Esophagus squamous epithelium (tissue), 5 donors: ENCODE measurements at regions not wholly inside any gene's neighbourhood (a gene's known extent, or its start where the extent isn't known, plus 50 kb on each side); places are given as distances from the start of the nearest gene placed in this dataset.

ENCODE experiments used
- DNase-seq: peaks from one replicate; lab custom pipeline; 2025; lab: John Stamatoyannopoulos, UW
- H3K27ac ChIP-seq, 4 donors: fragments of 200-600 bp; sonication (generic); one replicate each; pipeline ENCODE4 v1.5.1; 2016 to 2019; ENCODE audit warnings: mild to moderate bottlenecking in 1 of 4
- H3K27me3 ChIP-seq, 4 donors: fragments of 200-600 bp; sonication (generic); 1 replicate in 3 of 4; 2 replicates in 1 of 4; pipeline versions ENCODE4 v1.5.1 to v1.6.0; 2017 to 2021; ENCODE audit warnings: antibody characterized with exemption in 1 of 4
- H3K36me3 ChIP-seq, 3 donors: fragments of 200-600 bp; sonication (generic); one replicate each; pipeline ENCODE4 v1.5.1; 2016 to 2019
- H3K4me1 ChIP-seq, 3 donors: fragments of 200-600 bp; sonication (generic); one replicate each; pipeline ENCODE4 v1.5.1; 2017 to 2019
- H3K4me3 ChIP-seq, 4 donors: fragments of 200-600 bp; sonication (generic); 1 replicate in 3 of 4; 2 replicates in 1 of 4; pipeline ENCODE4 v1.5.1; 2016 to 2019; ENCODE audit warnings: mild to moderate bottlenecking in 2 of 4, moderate library complexity in 1 of 4
- H3K9me3 ChIP-seq, 3 donors: fragments of 200-600 bp; sonication (generic); one replicate each; pipeline ENCODE4 v1.5.1; 2016 to 2019
- POLR2A ChIP-seq, 4 donors: fragments of 450-650 bp; IDR thresholded peaks; one replicate each; pipeline ENCODE4 v1.6.1; 2017; ENCODE audit warnings: antibody characterized with exemption in 4 of 4, mild to moderate bottlenecking in 4 of 4, moderate library complexity in 3 of 4
- WGBS, 2 donors: methylation state at CpG; one replicate each; pipeline ENCODE4 v1.1.5; 2018; 5-methylcytosine and 5-hydroxymethylcytosine counted together
- intact Hi-C: fragments of 100-400 bp; cut with DNase I; formaldehyde crosslinking; loops from one replicate; pipeline ENCODE4 v1.15.0; 2022
- TF ChIP-seq, protein P1 (sequence below), 6 experiments: fragments of 450-650 bp in 4 of 6; fragments of 200-600 bp in 2 of 6; sonication (generic) in 2 of 6; IDR thresholded peaks; one replicate each; pipeline ENCODE4 v1.5.1; 2016 to 2019; ENCODE audit warnings: antibody characterized with exemption in 6 of 6, mild to moderate bottlenecking in 4 of 6, moderate library complexity in 4 of 6
- donor health status: DM: yes; HTN: yes; CAD: no.

DNA sequence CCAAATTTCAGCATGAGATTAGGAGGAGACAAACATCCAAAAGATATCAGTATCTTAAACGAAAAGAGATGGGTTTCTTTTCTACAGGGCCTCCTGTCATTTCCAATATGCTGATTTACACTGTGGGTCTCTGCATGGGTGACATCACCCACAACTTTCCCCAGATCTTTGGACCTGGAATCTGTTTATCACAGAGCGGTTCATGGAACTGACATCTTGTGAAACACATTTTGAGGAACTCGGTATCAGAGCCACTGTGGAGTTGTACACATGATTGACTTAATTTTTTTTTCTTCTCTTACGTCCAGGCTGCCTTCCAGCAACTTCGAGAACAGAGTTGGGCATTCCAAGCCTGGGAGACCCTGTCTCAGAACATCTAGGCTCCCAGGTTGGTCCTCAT, 80.2 kb upstream of the SERP2 start:
- Histone ChIP-seq H3K36me3 (no peaks in the 10 kb centered on the region), H3K27me3 (peaks cover 0 to 2% (median 0%) of the 10 kb centered on the region in 4 donors), H3K4me1 (peaks cover 6 to 36% (median 12%) of the 10 kb centered on the region in 3 donors), H3K27ac (peak overlapping the region in 3 of 4 donors; percentile 26 to 47 (median 43)), H3K9me3 (no peaks in the 10 kb centered on the region), H3K4me3 (no peak overlapping the region)
- TF ChIP-seq, protein P1, sequence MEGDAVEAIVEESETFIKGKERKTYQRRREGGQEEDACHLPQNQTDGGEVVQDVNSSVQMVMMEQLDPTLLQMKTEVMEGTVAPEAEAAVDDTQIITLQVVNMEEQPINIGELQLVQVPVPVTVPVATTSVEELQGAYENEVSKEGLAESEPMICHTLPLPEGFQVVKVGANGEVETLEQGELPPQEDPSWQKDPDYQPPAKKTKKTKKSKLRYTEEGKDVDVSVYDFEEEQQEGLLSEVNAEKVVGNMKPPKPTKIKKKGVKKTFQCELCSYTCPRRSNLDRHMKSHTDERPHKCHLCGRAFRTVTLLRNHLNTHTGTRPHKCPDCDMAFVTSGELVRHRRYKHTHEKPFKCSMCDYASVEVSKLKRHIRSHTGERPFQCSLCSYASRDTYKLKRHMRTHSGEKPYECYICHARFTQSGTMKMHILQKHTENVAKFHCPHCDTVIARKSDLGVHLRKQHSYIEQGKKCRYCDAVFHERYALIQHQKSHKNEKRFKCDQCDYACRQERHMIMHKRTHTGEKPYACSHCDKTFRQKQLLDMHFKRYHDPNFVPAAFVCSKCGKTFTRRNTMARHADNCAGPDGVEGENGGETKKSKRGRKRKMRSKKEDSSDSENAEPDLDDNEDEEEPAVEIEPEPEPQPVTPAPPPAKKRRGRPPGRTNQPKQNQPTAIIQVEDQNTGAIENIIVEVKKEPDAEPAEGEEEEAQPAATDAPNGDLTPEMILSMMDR (IDR thresholded peaks at IDR 0.05) = no peak
- TF ChIP-seq POLR2A (IDR thresholded peaks at IDR 0.05) = no peak
- DNase-seq = no peak
- WGBS, 2 donors = 56 to 67% methylated on average over 5 of the region's 5 CpGs
- intact Hi-C loops = no loop called here

DNA sequence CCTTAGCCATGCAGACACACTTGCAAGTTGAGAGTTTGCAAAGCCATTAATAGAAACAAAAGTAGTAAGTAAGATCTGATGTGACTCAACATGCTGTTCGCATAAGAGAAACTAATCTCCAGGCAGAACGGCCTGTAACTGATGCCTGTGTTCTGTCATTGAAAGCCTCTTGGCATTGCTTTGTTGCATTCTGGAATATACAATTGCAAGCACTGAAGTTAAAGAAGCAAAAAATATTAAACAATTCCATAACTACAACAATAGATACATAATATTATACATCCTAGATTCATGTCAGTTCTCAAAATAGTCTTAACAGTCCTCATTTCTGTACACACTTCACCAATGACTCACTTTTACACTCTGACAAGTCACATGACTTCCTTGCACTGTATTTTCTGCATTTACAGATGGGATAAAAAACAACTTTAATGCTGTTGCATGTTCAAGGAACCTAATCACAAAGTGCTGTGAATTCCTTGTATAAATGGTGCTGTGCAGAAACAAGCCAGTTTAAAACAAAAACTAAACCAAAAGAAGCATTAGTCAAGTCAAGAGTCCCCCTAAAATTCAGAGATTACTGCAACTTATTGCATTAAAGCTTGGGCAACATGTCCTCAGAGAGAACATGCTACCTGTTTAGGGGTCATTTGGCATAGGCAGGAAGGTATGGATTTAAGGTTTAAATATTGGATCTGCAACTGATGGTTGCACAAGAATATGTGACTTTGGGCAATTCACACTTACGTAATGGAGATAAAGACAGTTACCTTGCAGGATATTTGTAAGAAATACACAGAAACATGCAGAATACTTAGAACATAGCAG, 79.5 kb upstream of the SERP2 start:
- Histone ChIP-seq H3K4me1 (peaks cover 6 to 28% (median 12%) of the 10 kb centered on the region in 3 donors), H3K4me3 (no peak overlapping the region), H3K36me3 (no peaks in the 10 kb centered on the region), H3K27ac (peak overlapping the region in 2 of 4 donors; percentile 26 to 47), H3K27me3 (peaks cover 0 to 2% (median 0%) of the 10 kb centered on the region in 4 donors), H3K9me3 (no peaks in the 10 kb centered on the region)
- WGBS, 2 donors = 21 to 39% methylated on average over 3 of the region's 3 CpGs
- TF ChIP-seq, protein P1 (IDR thresholded peaks at IDR 0.05) = no peak
- TF ChIP-seq POLR2A (IDR thresholded peaks at IDR 0.05) = no peak
- no peak for DNase-seq
- intact Hi-C loops = no loop called here

DNA sequence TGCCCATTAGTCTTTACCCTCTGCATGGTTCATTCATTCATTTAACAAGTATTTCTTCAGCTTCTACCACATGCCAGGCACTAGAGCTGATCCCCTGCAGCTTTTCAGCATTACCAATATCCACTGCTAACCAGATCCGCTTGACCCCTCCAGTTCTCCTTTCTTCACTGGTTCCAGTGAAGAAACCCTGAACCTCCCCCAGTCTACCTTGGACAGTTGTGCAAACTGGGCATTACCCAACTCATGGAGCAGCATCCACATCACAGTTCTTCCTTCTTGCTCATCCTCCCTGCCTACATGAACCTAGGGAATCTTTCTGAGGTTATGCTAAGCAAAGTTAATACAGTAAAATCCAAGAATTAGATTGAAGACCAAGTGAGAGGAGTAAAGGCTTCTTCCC, 78.7 kb upstream of the SERP2 start:
- no peak overlapping the region for H3K27ac ChIP-seq
- H3K4me1 ChIP-seq = peaks cover 6 to 28% (median 12%) of the 10 kb centered on the region in 3 donors
- DNase-seq = no peak
- H3K27me3 ChIP-seq = peaks cover 0 to 2% (median 0%) of the 10 kb centered on the region in 4 donors
- intact Hi-C loops = no loop called here
- WGBS, 2 donors = 94 to 96% methylated on average over 1 of the region's 1 CpG
- H3K4me3 ChIP-seq = no peak overlapping the region
- H3K9me3 ChIP-seq = no peaks in the 10 kb centered on the region
- H3K36me3 ChIP-seq = no peaks in the 10 kb centered on the region
- TF ChIP-seq, protein P1 (IDR thresholded peaks at IDR 0.05) = no peak
- TF ChIP-seq POLR2A (IDR thresholded peaks at IDR 0.05) = no peak

DNA sequence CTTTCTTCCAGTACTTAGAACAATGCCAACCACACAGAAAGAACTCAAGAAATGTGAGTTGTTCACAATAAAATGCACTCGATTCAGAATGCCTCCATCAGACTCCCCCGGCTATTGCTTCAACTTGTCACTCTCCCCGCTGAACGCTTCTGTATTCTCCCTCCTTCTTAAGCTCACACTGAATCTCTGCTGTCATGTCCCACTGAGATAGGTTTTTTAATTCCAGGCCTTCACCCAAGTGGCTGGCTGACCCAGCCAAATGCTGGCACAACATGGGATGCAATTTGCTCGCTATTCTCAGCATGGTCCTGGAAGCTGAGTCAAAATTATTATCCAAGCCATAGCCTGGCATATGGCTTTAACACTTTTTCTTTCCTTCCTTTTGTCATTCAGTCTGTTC, 76.8 kb upstream of the SERP2 start:
- Histone ChIP-seq H3K4me3 (no peak overlapping the region), H3K36me3 (no peaks in the 10 kb centered on the region), H3K9me3 (no peaks in the 10 kb centered on the region), H3K27me3 (no peaks in the 10 kb centered on the region), H3K4me1 (peaks cover 6 to 46% (median 30%) of the 10 kb centered on the region in 3 donors), H3K27ac (no peak overlapping the region)
- no peak for DNase-seq
- no peak for TF ChIP-seq POLR2A (IDR thresholded peaks at IDR 0.05)
- TF ChIP-seq, protein P1 (IDR thresholded peaks at IDR 0.05) = no peak
- intact Hi-C loops = no loop called here
- 84 to 86% methylated on average over 5 of the region's 5 CpGs for WGBS, 2 donors

DNA sequence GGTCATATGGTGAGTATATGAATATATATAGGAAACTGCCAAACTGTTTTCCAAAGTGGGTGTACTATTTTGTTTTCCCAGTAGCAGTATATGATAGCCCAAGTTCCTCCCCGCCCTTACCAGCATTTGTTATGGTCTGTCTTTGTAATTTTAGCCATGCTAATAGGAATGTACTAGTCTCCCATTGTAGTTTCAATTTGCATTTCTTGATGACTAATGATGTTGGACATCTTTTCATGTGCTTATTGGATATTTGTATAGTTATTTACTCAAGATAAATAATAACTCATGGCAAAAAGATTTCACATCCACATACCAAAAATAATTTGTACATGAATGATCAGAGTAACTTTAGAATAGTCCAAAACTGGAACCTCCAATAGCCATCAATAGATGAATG, 75.3 kb upstream of the SERP2 start:
- DNase-seq = no peak

More for the DNA sequence above, 75.3 kb upstream of the SERP2 start:
- H3K4me1 ChIP-seq = peaks cover 6 to 48% (median 39%) of the 10 kb centered on the region in 3 donors
- WGBS, 2 donors = 73 to 83% methylated on average over 1 of the region's 1 CpG
- no peaks in the 10 kb centered on the region for H3K27me3 ChIP-seq
- no peak overlapping the region for H3K4me3 ChIP-seq
- H3K36me3 ChIP-seq = no peaks in the 10 kb centered on the region
- TF ChIP-seq, protein P1 (IDR thresholded peaks at IDR 0.05) = no peak
- no peak for TF ChIP-seq POLR2A (IDR thresholded peaks at IDR 0.05)
- H3K9me3 ChIP-seq = no peaks in the 10 kb centered on the region
- intact Hi-C loops = no loop called here
- no peak overlapping the region for H3K27ac ChIP-seq
